Adrenal gland (tissue), 9 donors: ENCODE measurements at regions not wholly inside any gene's neighbourhood (a gene's known extent, or its start where the extent isn't known, plus 50 kb on each side); places are given as distances from the start of the nearest gene placed in this dataset.

Experiments used
- DNase-seq, 7 donors: peaks; one replicate each; pipeline ENCODE4 v3.0.0-alpha.2; 2019 to 2020
- H3K27ac ChIP-seq, 5 donors: fragments of 200-600 bp; sonication (generic) in 4 of 5; 1 replicate in 3 of 5; 2 replicates in 2 of 5; pipeline versions ENCODE4 v1.5.1 to v1.8.0; 2016 to 2020; ENCODE audit warnings: mild to moderate bottlenecking in 1 of 5
- H3K27me3 ChIP-seq: fragments of 200-600 bp; 2 replicates; pipeline ENCODE4 v1.8.0; 2021
- H3K36me3 ChIP-seq, 2 donors: fragments of 200-600 bp; replicated peaks in 1 of 2; 1 replicate in 1 of 2; 2 replicates in 1 of 2; pipeline versions ENCODE4 v1.5.1 to v1.8.0; 2018 to 2022
- H3K4me1 ChIP-seq, 2 donors: fragments of 200-600 bp; replicated peaks in 1 of 2; 1 replicate in 1 of 2; 2 replicates in 1 of 2; pipeline versions ENCODE4 v1.5.1 to v1.8.0; 2018 to 2021
- H3K4me3 ChIP-seq, 4 donors: fragments of 200-600 bp; sonication (generic) in 3 of 4; one replicate each; pipeline ENCODE4 v1.5.1; 2016 to 2018
- H3K9me3 ChIP-seq, 3 donors: fragments of 200-600 bp; sonication (generic) in 1 of 3; replicated peaks in 1 of 3; 1 replicate in 2 of 3; 2 replicates in 1 of 3; pipeline versions ENCODE4 v1.5.1 to v1.8.0; 2016 to 2021
- CTCF ChIP-seq, 6 experiments: fragments of 450-650 bp in 4 of 6; fragments of 200-600 bp in 2 of 6; sonication (generic) in 1 of 6; IDR thresholded peaks; 1 replicate in 5 of 6; 2 replicates in 1 of 6; pipeline versions ENCODE4 v1.5.1 to v1.8.0; 2016 to 2021; ENCODE audit warnings: antibody characterized with exemption in 6 of 6, mild to moderate bottlenecking in 2 of 6, moderate library complexity in 1 of 6
- POLR2A ChIP-seq, 2 donors: fragments of 450-650 bp; IDR thresholded peaks; one replicate each; pipeline ENCODE4 v1.6.1; 2017; ENCODE audit warnings: antibody characterized with exemption in 2 of 2, mild to moderate bottlenecking in 2 of 2, moderate library complexity in 1 of 2
- WGBS, 4 donors: extraction: QIAGEN DNeasy Blood & Tissue Kit in 2 of 4; methylation state at CpG; one replicate each; pipeline versions ENCODE4 v1.1.5 to v1.1.7; 2013 to 2017; 5-methylcytosine and 5-hydroxymethylcytosine counted together
- intact Hi-C, 2 donors: fragments of 100-400 bp; cut with DNase I; formaldehyde crosslinking; loops; one replicate each; pipeline versions ENCODE4 v1.14.1 to v1.15.0; 2022 to 2023
- donor health status: healthy with polysubstance abuse.
- donor health status: Bipolar disorder and iron deficiency.
- donor health status: DM: yes; HTN: yes; CAD: no.
- donor health status: DM: no; HTN: no; CAD: no.
- donor health status: DM: no; HTN: no; CAD: no.

- 63 to 76% (median 67%) methylated on average over 6 of the region's 6 CpGs for WGBS, 4 donors
- no peak for DNase-seq
- TF ChIP-seq POLR2A (IDR thresholded peaks at IDR 0.05) (no peak), CTCF (IDR thresholded peaks at IDR 0.05) (no peak)
These were observed 213.8 kb downstream of the ERMARD start for GRCh38 chr6:169965239-169965638.

GRCh38 chr6:169964486-169965180, 213.2 kb downstream of the ERMARD start:
- Histone ChIP-seq H3K36me3 (no peaks in the 10 kb centered on the region), H3K27me3 (peaks cover 17% of the 10 kb centered on the region), H3K4me3 (no peak overlapping the region), H3K4me1 (no peaks in the 10 kb centered on the region), H3K9me3 (no peaks in the 10 kb centered on the region), H3K27ac (no peak overlapping the region)
- intact Hi-C loops = no loop called here
- TF ChIP-seq CTCF (IDR thresholded peaks at IDR 0.05) = no peak
- no peak for TF ChIP-seq POLR2A (IDR thresholded peaks at IDR 0.05)
- no peak for DNase-seq
- WGBS, 4 donors = 69 to 79% (median 75%) methylated on average over 9 of the region's 9 CpGs

More at GRCh38 chr6:169965239-169965638, 213.8 kb downstream of the ERMARD start:
- no peaks in the 10 kb centered on the region for H3K36me3 ChIP-seq
- peaks cover 17% of the 10 kb centered on the region for H3K27me3 ChIP-seq
- no peaks in the 10 kb centered on the region for H3K9me3 ChIP-seq
- no peak overlapping the region for H3K4me3 ChIP-seq
- intact Hi-C loops = no loop called here
- no peaks in the 10 kb centered on the region for H3K4me1 ChIP-seq
- H3K27ac ChIP-seq = no peak overlapping the region

- Histone ChIP-seq H3K27me3 (peaks cover 17% of the 10 kb centered on the region), H3K27ac (no peak overlapping the region), H3K4me1 (no peaks in the 10 kb centered on the region), H3K36me3 (no peaks in the 10 kb centered on the region), H3K9me3 (no peaks in the 10 kb centered on the region), H3K4me3 (no peak overlapping the region)
- peak in 1 of 7 donors; percentile 8 for DNase-seq
- intact Hi-C loops = no loop called here
- WGBS, 4 donors = 84 to 94% (median 89%) methylated on average over 21 to 55 of the region's 55 CpGs
- no peak for TF ChIP-seq CTCF (IDR thresholded peaks at IDR 0.05)
- no peak for TF ChIP-seq POLR2A (IDR thresholded peaks at IDR 0.05)
These were observed 212.3 kb downstream of the ERMARD start for GRCh38 chr6:169963581-169964297.

GRCh38 chr6:169962604-169963469, 211.4 kb downstream of the ERMARD start:
- Histone ChIP-seq H3K36me3 (no peaks in the 10 kb centered on the region), H3K4me3 (peak overlapping the region in 1 of 4 donors; percentile 45), H3K4me1 (no peaks in the 10 kb centered on the region), H3K27ac (no peak overlapping the region), H3K9me3 (no peaks in the 10 kb centered on the region), H3K27me3 (peaks cover 17% of the 10 kb centered on the region)
- no peak for TF ChIP-seq POLR2A (IDR thresholded peaks at IDR 0.05)
- no peak for TF ChIP-seq CTCF (IDR thresholded peaks at IDR 0.05)
- intact Hi-C loops = no loop called here
- peak in 2 of 7 donors; percentile 13 to 35 for DNase-seq
- 89 to 93% (median 91%) methylated on average over 27 to 44 of the region's 44 CpGs for WGBS, 4 donors
